ENCODE measurements at regions not wholly inside any gene's neighbourhood (a gene's known extent, or its start where the extent isn't known, plus 50 kb on each side); places are given as distances from the start of the nearest gene placed in this dataset.

DNA sequence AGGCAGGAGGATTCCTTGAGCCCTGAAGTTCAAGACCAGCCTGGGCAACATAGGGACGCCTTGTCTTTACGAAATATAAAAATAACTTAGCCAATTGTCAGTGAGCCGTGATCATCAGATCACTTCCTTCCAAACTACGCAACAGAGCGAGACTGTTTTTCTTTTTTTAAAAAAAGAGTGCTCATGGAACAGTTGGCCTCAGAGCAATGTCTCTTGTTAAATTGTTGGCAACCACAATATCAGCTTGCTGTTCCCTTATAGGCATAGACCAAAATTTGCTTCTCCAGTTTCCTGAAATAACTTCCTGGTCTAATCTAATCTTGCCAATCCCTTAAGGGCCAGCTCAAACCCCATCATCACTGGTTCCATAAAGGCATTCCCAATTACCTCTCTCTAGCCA, 93.3 kb upstream of the SLC4A7 start:
- TF ChIP-seq, protein P1, sequence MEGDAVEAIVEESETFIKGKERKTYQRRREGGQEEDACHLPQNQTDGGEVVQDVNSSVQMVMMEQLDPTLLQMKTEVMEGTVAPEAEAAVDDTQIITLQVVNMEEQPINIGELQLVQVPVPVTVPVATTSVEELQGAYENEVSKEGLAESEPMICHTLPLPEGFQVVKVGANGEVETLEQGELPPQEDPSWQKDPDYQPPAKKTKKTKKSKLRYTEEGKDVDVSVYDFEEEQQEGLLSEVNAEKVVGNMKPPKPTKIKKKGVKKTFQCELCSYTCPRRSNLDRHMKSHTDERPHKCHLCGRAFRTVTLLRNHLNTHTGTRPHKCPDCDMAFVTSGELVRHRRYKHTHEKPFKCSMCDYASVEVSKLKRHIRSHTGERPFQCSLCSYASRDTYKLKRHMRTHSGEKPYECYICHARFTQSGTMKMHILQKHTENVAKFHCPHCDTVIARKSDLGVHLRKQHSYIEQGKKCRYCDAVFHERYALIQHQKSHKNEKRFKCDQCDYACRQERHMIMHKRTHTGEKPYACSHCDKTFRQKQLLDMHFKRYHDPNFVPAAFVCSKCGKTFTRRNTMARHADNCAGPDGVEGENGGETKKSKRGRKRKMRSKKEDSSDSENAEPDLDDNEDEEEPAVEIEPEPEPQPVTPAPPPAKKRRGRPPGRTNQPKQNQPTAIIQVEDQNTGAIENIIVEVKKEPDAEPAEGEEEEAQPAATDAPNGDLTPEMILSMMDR (conservative IDR thresholded peaks at IDR 0.05; ENCODE audit: low read depth in 2 of 2), result no peak
- TF ChIP-seq CREB1 (CRISPR knock-in tag; IDR thresholded peaks at IDR 0.05; ENCODE audit: low read depth), result no peak
- TF ChIP-seq POLR2AphosphoS5 (IDR thresholded peaks at IDR 0.05; ENCODE audit: low read depth), result no peak
- no peak for TF ChIP-seq ZNF114 (CRISPR knock-in tag; IDR thresholded peaks at IDR 0.05)
- TF ChIP-seq, protein P2, sequence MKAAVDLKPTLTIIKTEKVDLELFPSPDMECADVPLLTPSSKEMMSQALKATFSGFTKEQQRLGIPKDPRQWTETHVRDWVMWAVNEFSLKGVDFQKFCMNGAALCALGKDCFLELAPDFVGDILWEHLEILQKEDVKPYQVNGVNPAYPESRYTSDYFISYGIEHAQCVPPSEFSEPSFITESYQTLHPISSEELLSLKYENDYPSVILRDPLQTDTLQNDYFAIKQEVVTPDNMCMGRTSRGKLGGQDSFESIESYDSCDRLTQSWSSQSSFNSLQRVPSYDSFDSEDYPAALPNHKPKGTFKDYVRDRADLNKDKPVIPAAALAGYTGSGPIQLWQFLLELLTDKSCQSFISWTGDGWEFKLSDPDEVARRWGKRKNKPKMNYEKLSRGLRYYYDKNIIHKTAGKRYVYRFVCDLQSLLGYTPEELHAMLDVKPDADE (IDR thresholded peaks at IDR 0.05), result no peak
- TF ChIP-seq EZH2phosphoT487 (IDR thresholded peaks at IDR 0.05; ENCODE audit: unreplicated experiment), result no peak
- TF ChIP-seq, protein P3, sequence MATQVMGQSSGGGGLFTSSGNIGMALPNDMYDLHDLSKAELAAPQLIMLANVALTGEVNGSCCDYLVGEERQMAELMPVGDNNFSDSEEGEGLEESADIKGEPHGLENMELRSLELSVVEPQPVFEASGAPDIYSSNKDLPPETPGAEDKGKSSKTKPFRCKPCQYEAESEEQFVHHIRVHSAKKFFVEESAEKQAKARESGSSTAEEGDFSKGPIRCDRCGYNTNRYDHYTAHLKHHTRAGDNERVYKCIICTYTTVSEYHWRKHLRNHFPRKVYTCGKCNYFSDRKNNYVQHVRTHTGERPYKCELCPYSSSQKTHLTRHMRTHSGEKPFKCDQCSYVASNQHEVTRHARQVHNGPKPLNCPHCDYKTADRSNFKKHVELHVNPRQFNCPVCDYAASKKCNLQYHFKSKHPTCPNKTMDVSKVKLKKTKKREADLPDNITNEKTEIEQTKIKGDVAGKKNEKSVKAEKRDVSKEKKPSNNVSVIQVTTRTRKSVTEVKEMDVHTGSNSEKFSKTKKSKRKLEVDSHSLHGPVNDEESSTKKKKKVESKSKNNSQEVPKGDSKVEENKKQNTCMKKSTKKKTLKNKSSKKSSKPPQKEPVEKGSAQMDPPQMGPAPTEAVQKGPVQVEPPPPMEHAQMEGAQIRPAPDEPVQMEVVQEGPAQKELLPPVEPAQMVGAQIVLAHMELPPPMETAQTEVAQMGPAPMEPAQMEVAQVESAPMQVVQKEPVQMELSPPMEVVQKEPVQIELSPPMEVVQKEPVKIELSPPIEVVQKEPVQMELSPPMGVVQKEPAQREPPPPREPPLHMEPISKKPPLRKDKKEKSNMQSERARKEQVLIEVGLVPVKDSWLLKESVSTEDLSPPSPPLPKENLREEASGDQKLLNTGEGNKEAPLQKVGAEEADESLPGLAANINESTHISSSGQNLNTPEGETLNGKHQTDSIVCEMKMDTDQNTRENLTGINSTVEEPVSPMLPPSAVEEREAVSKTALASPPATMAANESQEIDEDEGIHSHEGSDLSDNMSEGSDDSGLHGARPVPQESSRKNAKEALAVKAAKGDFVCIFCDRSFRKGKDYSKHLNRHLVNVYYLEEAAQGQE (IDR thresholded peaks at IDR 0.05; ENCODE audit: unreplicated experiment), result no peak
- TF ChIP-seq EZH2 (IDR thresholded peaks at IDR 0.05; ENCODE audit: low read depth, unreplicated experiment), result no peak
- no peak for TF ChIP-seq JUNB (IDR thresholded peaks at IDR 0.05; ENCODE audit: unreplicated experiment)
- TF ChIP-seq NANOG (IDR thresholded peaks at IDR 0.05; ENCODE audit: borderline replicate concordance), result no peak
- TF ChIP-seq STAT1 (IDR thresholded peaks at IDR 0.05; ENCODE audit: unreplicated experiment), result no peak

Measured in GM23338 (cell line).